ENCODE measurements at regions not wholly inside any gene's neighbourhood (a gene's known extent, or its start where the extent isn't known, plus 50 kb on each side); places are given as distances from the start of the nearest gene placed in this dataset.
"Not testable (repeated sequence)": the region's sequence is repeated elsewhere in the genome, so short reads cannot be mapped to it uniquely, and the experiment has no call there.

DNA sequence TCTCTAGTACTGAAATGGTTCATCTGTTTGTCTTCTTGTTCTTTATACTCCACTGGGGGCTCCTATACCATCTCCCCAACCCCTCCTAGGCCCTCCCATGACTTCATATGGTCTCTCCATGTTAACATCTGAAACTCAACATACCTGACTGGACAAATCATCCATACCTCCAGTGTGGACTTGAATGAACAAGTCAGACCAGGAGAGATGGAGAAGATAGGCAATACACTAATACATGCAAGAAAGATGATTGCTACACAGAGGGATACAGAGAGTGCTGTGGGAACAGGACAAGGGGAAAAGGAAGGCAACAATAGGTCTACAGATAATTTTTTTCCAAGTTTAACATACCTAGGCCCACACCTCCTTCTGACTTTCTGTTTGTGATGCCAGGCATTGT is 175.1 kb downstream of the FHIP1A start:
- H2AK5ac ChIP-seq (ENCODE audit: low read length) = no peak overlapping the region
- H3K27ac ChIP-seq (ENCODE audit: low read depth, low read length) = no peak overlapping the region
- no peak overlapping the region for H2BK5ac ChIP-seq (ENCODE audit: low read length)
- no peak overlapping the region for H3K18ac ChIP-seq (ENCODE audit: low read length)
- no peak overlapping the region for H4K8ac ChIP-seq (ENCODE audit: low read depth, low read length)
- H2BK15ac ChIP-seq (replicated peaks; ENCODE audit: low read depth) = no peak overlapping the region
- no peak overlapping the region for H4K5ac ChIP-seq (ENCODE audit: low read length)
- H3K23ac ChIP-seq (ENCODE audit: low read length) = no peak overlapping the region
- H3K79me2 ChIP-seq (ENCODE audit: control insufficient read depth, insufficient read depth, low read length) = no peaks in the 10 kb centered on the region
- H3K79me1 ChIP-seq (ENCODE audit: low read length) = no peaks in the 10 kb centered on the region
- H2BK120ac ChIP-seq (ENCODE audit: low read depth, low read length) = no peak overlapping the region
- H3K27me3 ChIP-seq (ENCODE audit: insufficient read depth, low read length, poor library complexity) = no peaks in the 10 kb centered on the region
- H3K4ac ChIP-seq (ENCODE audit: low read depth, low read length) = no peak overlapping the region
- no peak overlapping the region for H3K9ac ChIP-seq (ENCODE audit: low read length)
- H3K4me1 ChIP-seq (ENCODE audit: control insufficient read depth, low read depth, low read length) = no peaks in the 10 kb centered on the region
- no peak overlapping the region for H3K4me3 ChIP-seq (ENCODE audit: low read length)
- H3K56ac ChIP-seq (ENCODE audit: low read length) = no peak overlapping the region
- H3K4me2 ChIP-seq (ENCODE audit: low read length) = no peak overlapping the region
- no peak for DNase-seq
- no peaks in the 10 kb centered on the region for H3K36me3 ChIP-seq (ENCODE audit: control insufficient read depth, insufficient read depth, low read length)

GRCh38 chr4:151595629-151596028 is 165.2 kb downstream of the GATB start:
- not testable (repeated sequence) for H2BK120ac ChIP-seq (ENCODE audit: low read depth, low read length); H2AK5ac ChIP-seq (ENCODE audit: low read length); H3K9ac ChIP-seq (ENCODE audit: low read length); H3K4me2 ChIP-seq (ENCODE audit: low read length); H3K56ac ChIP-seq (ENCODE audit: low read length); H3K27ac ChIP-seq (ENCODE audit: low read depth, low read length); H3K79me1 ChIP-seq (ENCODE audit: low read length); H3K4me1 ChIP-seq (ENCODE audit: control insufficient read depth, low read depth, low read length); H2BK15ac ChIP-seq (replicated peaks; ENCODE audit: low read depth); H3K36me3 ChIP-seq (ENCODE audit: control insufficient read depth, insufficient read depth, low read length); DNase-seq; H3K4me3 ChIP-seq (ENCODE audit: low read length); H3K4ac ChIP-seq (ENCODE audit: low read depth, low read length); H2BK5ac ChIP-seq (ENCODE audit: low read length); H3K79me2 ChIP-seq (ENCODE audit: control insufficient read depth, insufficient read depth, low read length); H4K8ac ChIP-seq (ENCODE audit: low read depth, low read length); H4K5ac ChIP-seq (ENCODE audit: low read length); H3K18ac ChIP-seq (ENCODE audit: low read length); H3K23ac ChIP-seq (ENCODE audit: low read length); H3K27me3 ChIP-seq (ENCODE audit: insufficient read depth, low read length, poor library complexity)
- no CpG with 5 or more reads among the region's 1 CpG for WGBS (ENCODE audit: extremely low coverage, insufficient coverage, low lambda C conversion rate)

- H4K8ac ChIP-seq (ENCODE audit: low read depth, low read length); H3K79me2 ChIP-seq (ENCODE audit: control insufficient read depth, insufficient read depth, low read length); H3K18ac ChIP-seq (ENCODE audit: low read length); H3K4me2 ChIP-seq (ENCODE audit: low read length); H3K4ac ChIP-seq (ENCODE audit: low read depth, low read length); H3K4me1 ChIP-seq (ENCODE audit: control insufficient read depth, low read depth, low read length); H3K27ac ChIP-seq (ENCODE audit: low read depth, low read length); H2AK5ac ChIP-seq (ENCODE audit: low read length); H3K4me3 ChIP-seq (ENCODE audit: low read length); H2BK120ac ChIP-seq (ENCODE audit: low read depth, low read length); DNase-seq; H3K56ac ChIP-seq (ENCODE audit: low read length); H2BK5ac ChIP-seq (ENCODE audit: low read length); H3K36me3 ChIP-seq (ENCODE audit: control insufficient read depth, insufficient read depth, low read length); H3K23ac ChIP-seq (ENCODE audit: low read length); H3K9ac ChIP-seq (ENCODE audit: low read length); H3K79me1 ChIP-seq (ENCODE audit: low read length); H2BK15ac ChIP-seq (replicated peaks; ENCODE audit: low read depth); H4K5ac ChIP-seq (ENCODE audit: low read length); H3K27me3 ChIP-seq (ENCODE audit: insufficient read depth, low read length, poor library complexity): not testable (repeated sequence)
- no CpG with 5 or more reads among the region's 8 CpGs for WGBS (ENCODE audit: extremely low coverage, insufficient coverage, low lambda C conversion rate)
Observed at GRCh38 chr4:151597691-151598090, 163.1 kb downstream of the GATB start.

DNA sequence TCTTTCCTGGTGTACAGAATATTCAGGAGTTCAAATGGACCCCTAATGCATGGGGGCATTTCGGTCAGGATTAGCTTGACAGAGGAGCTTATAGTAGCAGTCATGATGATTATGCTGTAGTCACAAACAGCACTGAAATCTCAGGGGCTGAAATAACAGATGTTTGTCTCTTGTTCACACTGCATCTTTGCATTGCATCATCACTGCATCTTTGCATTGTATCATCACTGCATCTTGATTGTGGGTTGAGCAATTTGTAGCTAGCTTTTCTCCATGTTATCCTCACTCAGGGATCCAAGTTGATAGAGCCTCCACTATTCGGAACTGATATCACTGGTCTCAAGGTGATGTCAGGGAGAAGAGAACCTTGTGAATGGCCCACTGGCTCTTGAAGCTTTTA is 160.9 kb downstream of the GATB start:
- H3K56ac ChIP-seq (ENCODE audit: low read length) = no peak overlapping the region
- H3K9ac ChIP-seq (ENCODE audit: low read length) = no peak overlapping the region
- no peaks in the 10 kb centered on the region for H3K79me1 ChIP-seq (ENCODE audit: low read length)
- no peak overlapping the region for H2BK5ac ChIP-seq (ENCODE audit: low read length)
- H2BK120ac ChIP-seq (ENCODE audit: low read depth, low read length) = no peak overlapping the region
- H3K36me3 ChIP-seq (ENCODE audit: control insufficient read depth, insufficient read depth, low read length) = no peaks in the 10 kb centered on the region
- no CpG with 5 or more reads among the region's 2 CpGs for WGBS (ENCODE audit: extremely low coverage, insufficient coverage, low lambda C conversion rate)
- H4K5ac ChIP-seq (ENCODE audit: low read length) = no peak overlapping the region
- no peak overlapping the region for H2BK15ac ChIP-seq (replicated peaks; ENCODE audit: low read depth)
- H2AK5ac ChIP-seq (ENCODE audit: low read length) = no peak overlapping the region
- no peaks in the 10 kb centered on the region for H3K27me3 ChIP-seq (ENCODE audit: insufficient read depth, low read length, poor library complexity)
- no peaks in the 10 kb centered on the region for H3K79me2 ChIP-seq (ENCODE audit: control insufficient read depth, insufficient read depth, low read length)
- H3K18ac ChIP-seq (ENCODE audit: low read length) = no peak overlapping the region
- H3K4ac ChIP-seq (ENCODE audit: low read depth, low read length) = no peak overlapping the region
- H3K4me3 ChIP-seq (ENCODE audit: low read length) = no peak overlapping the region
- no peak overlapping the region for H3K23ac ChIP-seq (ENCODE audit: low read length)
- no peak overlapping the region for H3K4me2 ChIP-seq (ENCODE audit: low read length)
- no peak overlapping the region for H3K27ac ChIP-seq (ENCODE audit: low read depth, low read length)
- no peak overlapping the region for H4K8ac ChIP-seq (ENCODE audit: low read depth, low read length)
- no peak for DNase-seq
- no peaks in the 10 kb centered on the region for H3K4me1 ChIP-seq (ENCODE audit: control insufficient read depth, low read depth, low read length)

GRCh38 chr4:151600432-151600831 is 160.4 kb downstream of the GATB start:
- Histone ChIP-seq H2BK5ac (ENCODE audit: low read length) (no peak overlapping the region), H3K79me2 (ENCODE audit: control insufficient read depth, insufficient read depth, low read length) (no peaks in the 10 kb centered on the region), H3K4me1 (ENCODE audit: control insufficient read depth, low read depth, low read length) (no peaks in the 10 kb centered on the region), H3K4me3 (ENCODE audit: low read length) (no peak overlapping the region), H3K23ac (ENCODE audit: low read length) (no peak overlapping the region), H2BK15ac (replicated peaks; ENCODE audit: low read depth) (no peak overlapping the region), H3K9ac (ENCODE audit: low read length) (no peak overlapping the region), H3K27me3 (ENCODE audit: insufficient read depth, low read length, poor library complexity) (no peaks in the 10 kb centered on the region), H3K36me3 (ENCODE audit: control insufficient read depth, insufficient read depth, low read length) (no peaks in the 10 kb centered on the region), H3K79me1 (ENCODE audit: low read length) (no peaks in the 10 kb centered on the region), H3K18ac (ENCODE audit: low read length) (no peak overlapping the region), H4K8ac (ENCODE audit: low read depth, low read length) (no peak overlapping the region), H3K4me2 (ENCODE audit: low read length) (no peak overlapping the region), H2BK120ac (ENCODE audit: low read depth, low read length) (no peak overlapping the region), H2AK5ac (ENCODE audit: low read length) (no peak overlapping the region), H4K5ac (ENCODE audit: low read length) (no peak overlapping the region), H3K4ac (ENCODE audit: low read depth, low read length) (no peak overlapping the region), H3K56ac (ENCODE audit: low read length) (no peak overlapping the region), H3K27ac (ENCODE audit: low read depth, low read length) (no peak overlapping the region)
- no CpG with 5 or more reads among the region's 3 CpGs for WGBS (ENCODE audit: extremely low coverage, insufficient coverage, low lambda C conversion rate)
- DNase-seq = no peak

- H2BK5ac ChIP-seq (ENCODE audit: low read length) = no peak overlapping the region
- WGBS (ENCODE audit: extremely low coverage, insufficient coverage, low lambda C conversion rate) = no CpG with 5 or more reads among the region's 2 CpGs
- no peaks in the 10 kb centered on the region for H3K4me1 ChIP-seq (ENCODE audit: control insufficient read depth, low read depth, low read length)
- H3K36me3 ChIP-seq (ENCODE audit: control insufficient read depth, insufficient read depth, low read length) = no peaks in the 10 kb centered on the region
- H3K18ac ChIP-seq (ENCODE audit: low read length) = no peak overlapping the region
- no peak overlapping the region for H3K4me2 ChIP-seq (ENCODE audit: low read length)
- no peaks in the 10 kb centered on the region for H3K27me3 ChIP-seq (ENCODE audit: insufficient read depth, low read length, poor library complexity)
- H2AK5ac ChIP-seq (ENCODE audit: low read length) = no peak overlapping the region
- no peak overlapping the region for H3K4me3 ChIP-seq (ENCODE audit: low read length)
- no peak overlapping the region for H2BK15ac ChIP-seq (replicated peaks; ENCODE audit: low read depth)
- no peak overlapping the region for H3K27ac ChIP-seq (ENCODE audit: low read depth, low read length)
- no peak overlapping the region for H4K5ac ChIP-seq (ENCODE audit: low read length)
- H3K4ac ChIP-seq (ENCODE audit: low read depth, low read length) = no peak overlapping the region
- no peaks in the 10 kb centered on the region for H3K79me1 ChIP-seq (ENCODE audit: low read length)
- no peak overlapping the region for H2BK120ac ChIP-seq (ENCODE audit: low read depth, low read length)
- H3K56ac ChIP-seq (ENCODE audit: low read length) = no peak overlapping the region
- DNase-seq = no peak
- no peak overlapping the region for H3K23ac ChIP-seq (ENCODE audit: low read length)
- H3K79me2 ChIP-seq (ENCODE audit: control insufficient read depth, insufficient read depth, low read length) = no peaks in the 10 kb centered on the region
- H4K8ac ChIP-seq (ENCODE audit: low read depth, low read length) = no peak overlapping the region
- no peak overlapping the region for H3K9ac ChIP-seq (ENCODE audit: low read length)
Observed at GRCh38 chr4:151603377-151603776, 157.4 kb downstream of the GATB start.
